ENCODE measurements at regions not wholly inside any gene's neighbourhood (a gene's known extent, or its start where the extent isn't known, plus 50 kb on each side); places are given as distances from the start of the nearest gene placed in this dataset.

GRCh38 chr16:13291591-13292333 lies 390.4 kb downstream of the SHISA9 start:
- no peak for DNase-seq
- no peaks in the 10 kb centered on the region for H3K27me3 ChIP-seq (ENCODE audit: low read depth)
- H3K4me1 ChIP-seq, result no peaks in the 10 kb centered on the region
- no peak overlapping the region for H3K27ac ChIP-seq
- no peak overlapping the region for H3K4me3 ChIP-seq
- H3K9me3 ChIP-seq, result no peaks in the 10 kb centered on the region
- H3K36me3 ChIP-seq, result no peaks in the 10 kb centered on the region
- ATAC-seq, result no peak
- TF ChIP-seq CTCF (IDR thresholded peaks at IDR 0.05), result no peak
- intact Hi-C loops (cut with DNase I), result no loop called here

- Histone ChIP-seq H3K36me3 (no peaks in the 10 kb centered on the region), H3K4me1 (no peaks in the 10 kb centered on the region), H3K27ac (no peak overlapping the region), H3K4me3 (no peak overlapping the region), H3K27me3 (ENCODE audit: low read depth) (no peaks in the 10 kb centered on the region), H3K9me3 (no peaks in the 10 kb centered on the region)
- no peak for TF ChIP-seq CTCF (IDR thresholded peaks at IDR 0.05)
- intact Hi-C loops (cut with DNase I), result no loop called here
- DNase-seq (no peak), ATAC-seq (no peak)
Measured at GRCh38 chr16:13296206-13296605, 394.8 kb downstream of the SHISA9 start.

- intact Hi-C loops (cut with DNase I), result no loop called here
- no peak for TF ChIP-seq CTCF (IDR thresholded peaks at IDR 0.05)
- Histone ChIP-seq H3K4me3 (no peak overlapping the region), H3K36me3 (no peaks in the 10 kb centered on the region), H3K9me3 (no peaks in the 10 kb centered on the region), H3K27me3 (ENCODE audit: low read depth) (no peaks in the 10 kb centered on the region), H3K27ac (no peak overlapping the region), H3K4me1 (no peaks in the 10 kb centered on the region)
- no peak for DNase-seq
- ATAC-seq, result no peak
Measured at GRCh38 chr16:13298666-13299065, 397.3 kb downstream of the SHISA9 start.

- H3K4me3 ChIP-seq, result no peak overlapping the region
- H3K27me3 ChIP-seq (ENCODE audit: low read depth), result no peaks in the 10 kb centered on the region
- TF ChIP-seq CTCF (IDR thresholded peaks at IDR 0.05), result no peak
- ATAC-seq, result no peak
- no peak overlapping the region for H3K27ac ChIP-seq
- intact Hi-C loops (cut with DNase I), result no loop called here
- DNase-seq, result no peak
- no peaks in the 10 kb centered on the region for H3K4me1 ChIP-seq
- H3K9me3 ChIP-seq, result no peaks in the 10 kb centered on the region
- H3K36me3 ChIP-seq, result no peaks in the 10 kb centered on the region
Measured at GRCh38 chr16:13300066-13300840, 398.9 kb downstream of the SHISA9 start.

GRCh38 chr16:13305019-13305755 lies 403.8 kb downstream of the SHISA9 start:
- Histone ChIP-seq H3K27me3 (ENCODE audit: low read depth) (no peaks in the 10 kb centered on the region), H3K36me3 (no peaks in the 10 kb centered on the region), H3K27ac (no peak overlapping the region), H3K4me1 (no peaks in the 10 kb centered on the region), H3K4me3 (no peak overlapping the region), H3K9me3 (no peaks in the 10 kb centered on the region)
- DNase-seq (no peak), ATAC-seq (no peak)
- TF ChIP-seq CTCF (IDR thresholded peaks at IDR 0.05), result no peak
- intact Hi-C loops (cut with DNase I), result no loop called here
